Mesothelial cell of epicardium (in vitro differentiated cells): ENCODE measurements at regions not wholly inside any gene's neighbourhood (a gene's known extent, or its start where the extent isn't known, plus 50 kb on each side); places are given as distances from the start of the nearest gene placed in this dataset.
"Not testable (repeated sequence)": the region's sequence is repeated elsewhere in the genome, so short reads cannot be mapped to it uniquely, and the experiment has no call there.

Source experiments
- DNase-seq, 2 experiments: peaks; one replicate each; pipeline ENCODE4 v3.0.0; 2021; ENCODE audit warnings: low spot score in 2 of 2; ENCODE audit not compliant: unreplicated experiment in 2 of 2
- H3K27ac Mint-ChIP-seq: 2 replicates; pipeline ENCODE4 v1.8.0; 2021; ENCODE audit warnings: mixed read lengths
- H3K27me3 Mint-ChIP-seq: 2 replicates; pipeline ENCODE4 v1.8.0; 2021; ENCODE audit warnings: low read depth, mixed read lengths
- H3K36me3 Mint-ChIP-seq: 2 replicates; pipeline ENCODE4 v1.8.0; 2021; ENCODE audit warnings: mixed read lengths
- H3K4me1 Mint-ChIP-seq: 2 replicates; pipeline ENCODE4 v1.8.0; 2021; ENCODE audit warnings: mixed read lengths
- H3K4me3 Mint-ChIP-seq: 2 replicates; pipeline ENCODE4 v1.8.0; 2021; ENCODE audit warnings: mild to moderate bottlenecking, moderate library complexity, mixed read lengths
- H3K9me3 Mint-ChIP-seq: 2 replicates; pipeline ENCODE4 v1.8.0; 2021; ENCODE audit warnings: mixed read lengths
- TF ChIP-seq, protein P1 (sequence below): fragments of 200-600 bp; sonication (generic); IDR thresholded peaks from one replicate; pipeline ENCODE4 v1.5.0; 2021; ENCODE audit warnings: antibody characterized with exemption; ENCODE audit not compliant: unreplicated experiment

DNA sequence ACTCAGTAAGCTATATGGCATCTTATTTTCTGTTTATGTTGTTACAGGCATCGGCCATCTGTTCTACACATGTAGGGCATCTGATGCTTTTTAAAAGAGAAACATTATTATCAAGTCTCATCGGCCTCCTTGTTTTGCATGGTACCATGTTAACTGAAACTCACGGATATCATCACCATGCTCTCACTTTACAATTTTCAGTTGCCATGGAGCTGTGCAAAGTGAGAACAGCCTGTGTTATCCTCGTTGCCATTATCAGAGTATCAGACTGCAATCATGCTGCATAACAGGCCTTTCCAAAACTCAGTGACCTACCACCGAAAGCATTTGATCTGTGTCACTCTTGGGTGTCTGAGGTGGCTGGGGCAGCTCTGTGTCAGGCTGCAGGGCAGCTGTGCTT, 110.3 kb downstream of the C17orf67 start:
- H3K4me3 Mint-ChIP-seq: no peak overlapping the region
- TF ChIP-seq, protein P1, sequence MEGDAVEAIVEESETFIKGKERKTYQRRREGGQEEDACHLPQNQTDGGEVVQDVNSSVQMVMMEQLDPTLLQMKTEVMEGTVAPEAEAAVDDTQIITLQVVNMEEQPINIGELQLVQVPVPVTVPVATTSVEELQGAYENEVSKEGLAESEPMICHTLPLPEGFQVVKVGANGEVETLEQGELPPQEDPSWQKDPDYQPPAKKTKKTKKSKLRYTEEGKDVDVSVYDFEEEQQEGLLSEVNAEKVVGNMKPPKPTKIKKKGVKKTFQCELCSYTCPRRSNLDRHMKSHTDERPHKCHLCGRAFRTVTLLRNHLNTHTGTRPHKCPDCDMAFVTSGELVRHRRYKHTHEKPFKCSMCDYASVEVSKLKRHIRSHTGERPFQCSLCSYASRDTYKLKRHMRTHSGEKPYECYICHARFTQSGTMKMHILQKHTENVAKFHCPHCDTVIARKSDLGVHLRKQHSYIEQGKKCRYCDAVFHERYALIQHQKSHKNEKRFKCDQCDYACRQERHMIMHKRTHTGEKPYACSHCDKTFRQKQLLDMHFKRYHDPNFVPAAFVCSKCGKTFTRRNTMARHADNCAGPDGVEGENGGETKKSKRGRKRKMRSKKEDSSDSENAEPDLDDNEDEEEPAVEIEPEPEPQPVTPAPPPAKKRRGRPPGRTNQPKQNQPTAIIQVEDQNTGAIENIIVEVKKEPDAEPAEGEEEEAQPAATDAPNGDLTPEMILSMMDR: no peak
- H3K27me3 Mint-ChIP-seq: peaks cover 24% of the 10 kb centered on the region
- no peaks in the 10 kb centered on the region for H3K4me1 Mint-ChIP-seq
- no peaks in the 10 kb centered on the region for H3K36me3 Mint-ChIP-seq
- no peak for DNase-seq
- H3K9me3 Mint-ChIP-seq: no peaks in the 10 kb centered on the region
- no peak overlapping the region for H3K27ac Mint-ChIP-seq

DNA sequence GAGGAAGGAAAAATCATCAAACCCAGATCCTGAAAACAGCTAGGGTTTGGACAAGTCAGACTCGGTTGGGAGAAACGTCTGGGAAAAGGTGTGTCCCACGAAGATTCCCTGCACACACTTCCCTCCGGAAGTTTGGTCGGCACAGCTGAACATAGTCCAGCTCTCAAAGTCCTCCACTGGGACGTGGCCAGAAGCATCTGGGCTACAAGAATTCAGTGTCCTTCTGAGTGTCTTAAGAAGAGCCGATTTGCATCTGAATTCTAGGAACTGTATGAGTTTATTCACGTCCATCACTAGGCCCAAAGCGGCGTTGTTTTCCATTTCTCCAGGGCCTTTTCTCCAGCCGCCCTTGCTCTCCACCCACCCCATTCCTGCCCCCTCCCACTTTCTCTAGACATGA, 109.1 kb downstream of the C17orf67 start:
- no peak overlapping the region for H3K27ac Mint-ChIP-seq
- H3K4me1 Mint-ChIP-seq: no peaks in the 10 kb centered on the region
- no peaks in the 10 kb centered on the region for H3K9me3 Mint-ChIP-seq

DNA sequence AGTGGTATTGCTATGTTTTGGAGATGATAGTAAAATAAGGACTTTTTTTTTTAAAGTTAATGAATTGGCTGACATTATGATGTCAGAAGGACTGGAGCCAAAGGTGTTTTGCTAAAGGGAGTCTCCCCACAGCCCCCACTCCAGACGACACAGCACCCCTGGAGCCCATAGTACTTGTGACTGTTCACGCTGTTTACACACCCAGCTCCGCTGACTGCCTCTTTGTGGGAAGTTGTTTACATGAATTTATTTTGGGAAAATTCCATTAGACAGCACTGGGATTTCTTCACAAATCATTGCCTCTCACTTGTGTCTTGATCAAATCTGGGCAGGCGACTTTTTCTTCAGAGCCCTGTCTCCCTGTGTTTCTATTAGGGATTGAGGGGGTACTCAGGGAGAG, 108.6 kb downstream of the C17orf67 start:
- Mint-ChIP-seq H3K27ac (no peak overlapping the region), H3K27me3 (peaks cover 20% of the 10 kb centered on the region), H3K4me1 (no peaks in the 10 kb centered on the region), H3K36me3 (no peaks in the 10 kb centered on the region), H3K4me3 (no peak overlapping the region), H3K9me3 (no peaks in the 10 kb centered on the region)
- no peak for DNase-seq
- TF ChIP-seq, protein P1: no peak

More for the DNA sequence above, 109.1 kb downstream of the C17orf67 start:
- Mint-ChIP-seq H3K36me3 (no peaks in the 10 kb centered on the region), H3K27me3 (peaks cover 17% of the 10 kb centered on the region), H3K4me3 (no peak overlapping the region)
- TF ChIP-seq, protein P1: no peak
- DNase-seq: no peak

DNA sequence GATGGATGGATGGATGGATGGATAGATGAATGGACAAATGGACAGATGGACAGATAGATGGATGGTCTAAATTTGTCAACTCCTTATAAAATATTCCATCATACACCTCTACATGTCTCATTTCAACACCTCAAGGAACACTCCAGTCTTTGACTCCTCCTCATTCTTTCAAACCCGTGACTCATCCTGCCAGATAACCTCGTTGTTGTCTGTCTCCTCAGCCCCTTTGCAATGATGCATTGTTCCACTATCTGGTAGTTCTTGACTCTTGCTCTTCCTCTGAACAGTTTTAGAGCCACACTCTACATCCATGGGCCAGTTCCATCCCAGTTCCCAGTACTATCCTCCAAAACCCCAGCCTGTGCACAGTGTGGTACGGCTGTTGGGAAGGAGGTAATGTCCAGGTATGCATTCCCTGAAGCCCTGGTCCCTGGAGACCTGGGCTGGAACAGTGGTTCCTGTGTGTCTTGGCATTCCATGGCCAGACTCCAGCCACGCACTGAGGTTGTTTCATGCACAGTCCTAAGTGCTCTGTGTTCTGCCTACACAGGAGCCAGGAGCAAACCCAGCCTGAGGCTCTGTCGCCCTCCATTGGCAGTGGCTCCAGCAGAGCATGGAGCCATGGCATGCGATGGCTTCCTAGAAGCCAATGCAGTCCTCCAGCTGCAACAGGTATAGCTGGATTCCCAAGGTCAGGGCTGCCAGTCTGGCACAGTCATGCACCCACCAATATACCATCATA, 105.7 kb downstream of the C17orf67 start:
- Mint-ChIP-seq H3K27me3 (peaks cover 26% of the 10 kb centered on the region), H3K4me3 (no peak overlapping the region), H3K9me3 (no peaks in the 10 kb centered on the region), H3K4me1 (no peaks in the 10 kb centered on the region), H3K36me3 (no peaks in the 10 kb centered on the region), H3K27ac (no peak overlapping the region)
- TF ChIP-seq, protein P1: no peak
- DNase-seq: no peak

DNA sequence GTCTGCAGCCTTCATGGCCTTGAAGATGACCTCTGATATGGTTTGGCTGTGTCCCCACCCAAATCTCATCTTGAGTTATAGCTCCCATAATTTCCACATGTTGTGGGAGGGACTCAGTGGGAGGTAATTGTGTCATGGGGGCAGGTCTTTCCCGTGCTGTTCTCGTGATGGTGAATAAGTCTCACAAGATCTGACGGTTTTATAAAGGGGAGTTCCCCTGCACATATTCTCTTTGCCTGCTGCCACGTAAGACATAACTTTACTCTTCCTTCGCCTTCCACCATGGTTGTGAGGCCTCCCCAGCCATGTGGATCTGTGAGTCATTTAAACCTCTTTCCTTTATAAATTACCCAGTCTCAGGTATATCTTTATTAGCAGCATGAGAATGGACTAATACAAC, 102.6 kb downstream of the C17orf67 start:
- DNase-seq, H3K4me1 Mint-ChIP-seq, H3K9me3 Mint-ChIP-seq, H3K27ac Mint-ChIP-seq, H3K4me3 Mint-ChIP-seq, H3K36me3 Mint-ChIP-seq: not testable (repeated sequence)
- peaks cover 26% of the 10 kb centered on the region for H3K27me3 Mint-ChIP-seq

DNA sequence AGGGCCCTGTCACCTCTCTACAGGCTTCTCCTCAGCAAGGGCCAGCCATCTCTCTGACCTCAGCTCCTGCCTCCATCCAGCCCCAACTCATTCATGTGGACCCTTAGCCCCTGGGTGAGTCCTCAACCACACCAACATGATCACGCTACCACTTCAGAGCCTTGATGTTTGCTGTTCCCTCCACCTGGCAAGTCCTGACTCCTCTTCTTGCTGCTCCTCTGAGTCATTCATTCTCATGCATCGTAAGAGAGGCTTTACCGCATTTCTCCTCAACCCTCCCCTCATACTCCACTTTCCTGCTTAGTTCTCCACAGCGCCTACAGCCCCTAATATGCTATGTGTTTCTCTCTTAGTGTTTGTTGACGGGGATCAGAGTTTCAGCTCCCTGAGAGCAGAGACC, 99.9 kb downstream of the C17orf67 start:
- Mint-ChIP-seq H3K36me3 (no peaks in the 10 kb centered on the region), H3K27ac (no peak overlapping the region), H3K4me3 (no peak overlapping the region), H3K9me3 (no peaks in the 10 kb centered on the region), H3K27me3 (peaks cover 15% of the 10 kb centered on the region), H3K4me1 (no peaks in the 10 kb centered on the region)
- DNase-seq: no peak
- TF ChIP-seq, protein P1: no peak
